ENCODE measurements at regions not wholly inside any gene's neighbourhood (a gene's known extent, or its start where the extent isn't known, plus 50 kb on each side); places are given as distances from the start of the nearest gene placed in this dataset.
"Not testable (repeated sequence)": the region's sequence is repeated elsewhere in the genome, so short reads cannot be mapped to it uniquely, and the experiment has no call there.

DNA sequence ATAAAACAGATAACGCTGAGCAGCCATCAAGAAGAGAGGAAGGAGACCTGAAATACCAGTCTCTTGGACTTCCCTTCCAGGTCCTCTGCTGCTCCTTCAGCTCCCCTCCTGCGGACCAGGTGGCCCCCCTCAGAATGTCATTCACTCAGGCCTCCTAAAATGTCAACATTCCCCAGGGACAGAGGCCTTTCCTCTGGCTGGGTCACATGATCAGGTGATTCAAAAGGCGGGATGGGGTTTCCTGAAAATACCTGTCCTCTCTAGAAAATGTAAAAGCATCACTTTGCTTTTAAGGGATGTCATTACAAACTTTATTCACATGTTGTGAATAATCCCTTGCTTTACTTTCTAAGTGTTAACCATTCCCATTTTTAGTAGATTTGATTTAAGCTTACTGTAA lies 311.1 kb downstream of the INHBA start:
- TF ChIP-seq POLR2AphosphoS5 (IDR thresholded peaks at IDR 0.05): no peak
- TF ChIP-seq POLR2A (IDR thresholded peaks at IDR 0.05): no peak
- TF ChIP-seq, protein P1, sequence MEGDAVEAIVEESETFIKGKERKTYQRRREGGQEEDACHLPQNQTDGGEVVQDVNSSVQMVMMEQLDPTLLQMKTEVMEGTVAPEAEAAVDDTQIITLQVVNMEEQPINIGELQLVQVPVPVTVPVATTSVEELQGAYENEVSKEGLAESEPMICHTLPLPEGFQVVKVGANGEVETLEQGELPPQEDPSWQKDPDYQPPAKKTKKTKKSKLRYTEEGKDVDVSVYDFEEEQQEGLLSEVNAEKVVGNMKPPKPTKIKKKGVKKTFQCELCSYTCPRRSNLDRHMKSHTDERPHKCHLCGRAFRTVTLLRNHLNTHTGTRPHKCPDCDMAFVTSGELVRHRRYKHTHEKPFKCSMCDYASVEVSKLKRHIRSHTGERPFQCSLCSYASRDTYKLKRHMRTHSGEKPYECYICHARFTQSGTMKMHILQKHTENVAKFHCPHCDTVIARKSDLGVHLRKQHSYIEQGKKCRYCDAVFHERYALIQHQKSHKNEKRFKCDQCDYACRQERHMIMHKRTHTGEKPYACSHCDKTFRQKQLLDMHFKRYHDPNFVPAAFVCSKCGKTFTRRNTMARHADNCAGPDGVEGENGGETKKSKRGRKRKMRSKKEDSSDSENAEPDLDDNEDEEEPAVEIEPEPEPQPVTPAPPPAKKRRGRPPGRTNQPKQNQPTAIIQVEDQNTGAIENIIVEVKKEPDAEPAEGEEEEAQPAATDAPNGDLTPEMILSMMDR (IDR thresholded peaks at IDR 0.05): no peak
- Histone ChIP-seq H3K27me3 (replicated peaks; ENCODE audit: insufficient read depth) (no peaks in the 10 kb centered on the region), H3K4me1 (replicated peaks) (no peaks in the 10 kb centered on the region), H3K36me3 (no peaks in the 10 kb centered on the region), H3K9me3 (no peaks in the 10 kb centered on the region), H3K4me3 (no peak overlapping the region), H3K27ac (no peak overlapping the region)
- intact Hi-C loops (cut with DNase I): no loop called here
- no peak for DNase-seq (ENCODE audit: low spot score)
- 66% methylated on average over 3 of the region's 3 CpGs for WGBS

DNA sequence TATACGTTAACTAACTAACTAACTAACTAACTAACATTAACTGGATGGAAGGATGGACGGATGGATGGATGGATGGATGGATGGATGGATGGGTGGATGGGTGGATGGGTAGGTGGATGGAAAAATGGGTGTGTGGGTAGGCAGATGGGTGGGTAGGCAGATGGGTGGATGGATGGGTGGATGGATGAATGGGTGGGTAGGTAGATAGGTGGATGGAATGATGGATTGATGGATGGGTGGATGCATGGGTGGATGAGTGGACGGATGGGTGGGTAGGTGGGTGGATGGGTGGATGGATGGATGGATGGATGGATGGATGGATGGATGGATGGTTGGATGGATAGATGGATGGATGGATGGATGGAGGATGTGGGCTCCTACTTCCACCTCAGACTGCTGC lies 314.0 kb downstream of the INHBA start:
- H3K27me3 ChIP-seq (replicated peaks; ENCODE audit: insufficient read depth); H3K9me3 ChIP-seq; H3K4me1 ChIP-seq (replicated peaks); H3K27ac ChIP-seq; H3K4me3 ChIP-seq; DNase-seq (ENCODE audit: low spot score); H3K36me3 ChIP-seq; intact Hi-C loops (cut with DNase I): not testable (repeated sequence)
- WGBS: 62% methylated on average over 3 of the region's 3 CpGs

DNA sequence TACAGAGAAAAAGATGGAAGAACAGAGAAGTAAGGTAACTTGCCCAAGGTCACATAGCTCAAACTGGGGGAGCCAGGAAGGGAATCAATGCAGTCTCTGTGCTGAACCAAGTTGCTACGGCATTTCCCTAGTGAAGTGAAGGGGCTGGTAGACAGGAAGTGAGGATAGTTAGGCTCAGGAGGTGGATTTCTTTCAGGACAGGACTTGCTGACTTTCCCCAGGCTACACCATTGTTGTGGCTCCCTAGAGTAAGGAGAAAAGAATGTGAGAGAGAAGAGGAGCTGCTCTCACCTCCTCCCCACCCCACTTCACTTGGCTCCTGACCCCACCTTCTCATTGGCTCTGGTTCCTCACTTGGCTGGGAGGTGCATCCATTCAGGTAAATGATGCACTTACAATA lies 316.9 kb downstream of the INHBA start:
- Histone ChIP-seq H3K9me3 (no peaks in the 10 kb centered on the region), H3K36me3 (no peaks in the 10 kb centered on the region), H3K27ac (no peak overlapping the region), H3K4me1 (replicated peaks) (no peaks in the 10 kb centered on the region), H3K27me3 (replicated peaks; ENCODE audit: insufficient read depth) (peaks cover 4% of the 10 kb centered on the region), H3K4me3 (no peak overlapping the region)
- 23% methylated on average over 1 of the region's 1 CpG for WGBS
- TF ChIP-seq POLR2A (IDR thresholded peaks at IDR 0.05) (no peak), POLR2AphosphoS5 (IDR thresholded peaks at IDR 0.05) (no peak)
- TF ChIP-seq, protein P1 (IDR thresholded peaks at IDR 0.05): no peak
- intact Hi-C loops (cut with DNase I): no loop called here
- no peak for DNase-seq (ENCODE audit: low spot score)

DNA sequence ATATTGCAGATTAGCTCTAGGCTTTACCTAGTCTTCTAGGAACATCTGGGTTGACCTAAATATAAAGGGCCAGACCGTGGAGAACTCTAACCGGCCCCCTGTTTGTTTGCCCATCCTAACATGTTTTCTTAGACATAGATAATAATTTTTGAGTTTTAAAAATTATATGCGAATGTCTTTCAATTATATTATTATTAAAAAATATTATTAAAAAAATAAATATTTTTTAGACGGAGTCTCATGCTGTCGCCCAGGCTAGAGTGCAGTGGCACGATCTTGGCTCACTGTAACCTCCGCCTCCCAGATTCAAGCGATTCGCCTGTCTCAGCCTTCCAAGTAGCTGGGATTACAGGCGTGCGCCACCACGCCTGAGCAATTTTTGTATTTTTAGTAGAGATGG lies 318.5 kb downstream of the INHBA start:
- Histone ChIP-seq H3K27ac (no peak overlapping the region), H3K36me3 (no peaks in the 10 kb centered on the region), H3K27me3 (replicated peaks; ENCODE audit: insufficient read depth) (peaks cover 4% of the 10 kb centered on the region), H3K9me3 (no peaks in the 10 kb centered on the region), H3K4me3 (no peak overlapping the region), H3K4me1 (replicated peaks) (no peaks in the 10 kb centered on the region)
- 87% methylated on average over 12 of the region's 12 CpGs for WGBS
- TF ChIP-seq POLR2AphosphoS5 (IDR thresholded peaks at IDR 0.05): no peak
- TF ChIP-seq POLR2A (IDR thresholded peaks at IDR 0.05): no peak
- TF ChIP-seq, protein P1 (IDR thresholded peaks at IDR 0.05): no peak
- no peak for DNase-seq (ENCODE audit: low spot score)
- intact Hi-C loops (cut with DNase I): no loop called here

DNA sequence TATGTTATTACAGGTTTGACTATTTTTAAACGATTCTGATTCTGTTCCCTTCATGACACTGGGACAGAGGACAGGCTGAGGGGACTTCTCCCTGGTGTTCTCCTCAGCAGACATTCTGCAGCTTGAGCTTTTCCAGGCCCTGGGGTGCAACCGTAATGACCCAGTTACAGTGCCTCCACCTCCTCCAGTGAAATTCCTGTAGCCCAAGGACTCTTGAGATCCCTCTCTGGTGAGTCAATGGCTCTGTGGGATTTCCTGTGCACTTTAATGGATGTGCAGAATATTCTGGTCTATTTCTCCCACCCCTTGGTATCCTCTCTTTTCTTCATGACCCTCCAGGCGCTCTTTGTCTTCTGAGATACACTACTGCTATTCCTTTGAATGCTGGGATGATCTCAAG lies 319.3 kb downstream of the INHBA start:
- 61% methylated on average over 3 of the region's 3 CpGs for WGBS
- TF ChIP-seq POLR2AphosphoS5 (IDR thresholded peaks at IDR 0.05): no peak
- TF ChIP-seq, protein P1 (IDR thresholded peaks at IDR 0.05): no peak
- TF ChIP-seq POLR2A (IDR thresholded peaks at IDR 0.05): no peak
- Histone ChIP-seq H3K9me3 (no peaks in the 10 kb centered on the region), H3K4me1 (replicated peaks) (no peaks in the 10 kb centered on the region), H3K4me3 (no peak overlapping the region), H3K27ac (no peak overlapping the region), H3K27me3 (replicated peaks; ENCODE audit: insufficient read depth) (peaks cover 4% of the 10 kb centered on the region), H3K36me3 (no peaks in the 10 kb centered on the region)
- intact Hi-C loops (cut with DNase I): no loop called here
- DNase-seq (ENCODE audit: low spot score): no peak
